CD4-positive, alpha-beta T cell treated with Interleukin-12 subunit alpha and Interleukin-12 subunit beta, for 1 hour (primary cell): ENCODE measurements at regions not wholly inside any gene's neighbourhood (a gene's known extent, or its start where the extent isn't known, plus 50 kb on each side); places are given as distances from the start of the nearest gene placed in this dataset.
"Not testable (repeated sequence)": the region's sequence is repeated elsewhere in the genome, so short reads cannot be mapped to it uniquely, and the experiment has no call there.

ENCODE experiments used
- DNase-seq: peaks from one replicate; pipeline ENCODE4 v3.0.0-alpha.2; 2020

GRCh38 chr4:19577097-19577496 lies 674.6 kb upstream of the SLIT2 start:
- DNase-seq: no peak

DNA sequence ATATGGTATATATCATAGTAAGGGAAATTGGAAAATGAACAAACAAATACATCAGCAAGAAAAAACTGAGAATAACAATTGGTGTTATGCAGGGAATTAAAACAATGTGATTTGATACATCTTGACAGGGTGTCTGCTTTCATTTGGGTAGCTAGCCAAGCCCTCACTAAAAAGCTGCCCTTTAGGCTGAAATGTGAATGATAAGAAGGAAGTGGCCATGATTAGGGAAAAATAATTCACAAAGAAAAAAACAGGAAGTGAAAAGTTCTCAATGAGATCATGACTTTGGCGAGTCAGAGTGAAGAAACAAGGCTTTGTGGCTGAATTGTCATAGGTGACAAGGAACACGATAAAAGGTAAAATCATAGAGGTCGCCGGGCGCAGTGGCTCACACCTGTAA lies 675.8 kb upstream of the SLIT2 start:
- no peak for DNase-seq

GRCh38 chr4:19566041-19566440 lies 685.7 kb upstream of the SLIT2 start:
- DNase-seq: no peak

DNA sequence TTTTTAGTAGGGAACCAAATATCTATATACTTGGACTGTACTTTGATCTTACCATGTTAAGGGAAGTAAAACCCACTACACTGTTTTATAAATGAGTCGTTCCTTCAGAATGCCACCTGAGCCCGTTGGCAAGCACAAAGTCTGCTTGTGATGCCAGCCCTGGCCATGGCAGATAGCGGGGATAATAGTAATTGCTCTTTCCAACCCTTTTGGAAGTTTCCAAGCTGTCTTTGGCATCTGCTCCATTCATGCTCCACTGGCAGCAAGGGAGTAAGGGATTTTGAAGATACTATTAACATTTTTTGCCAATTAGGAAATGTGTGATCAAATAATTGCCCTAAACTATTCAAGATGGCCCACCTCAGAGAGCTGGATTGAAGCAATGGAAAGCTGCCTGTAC lies 689.2 kb upstream of the SLIT2 start:
- no peak for DNase-seq

DNA sequence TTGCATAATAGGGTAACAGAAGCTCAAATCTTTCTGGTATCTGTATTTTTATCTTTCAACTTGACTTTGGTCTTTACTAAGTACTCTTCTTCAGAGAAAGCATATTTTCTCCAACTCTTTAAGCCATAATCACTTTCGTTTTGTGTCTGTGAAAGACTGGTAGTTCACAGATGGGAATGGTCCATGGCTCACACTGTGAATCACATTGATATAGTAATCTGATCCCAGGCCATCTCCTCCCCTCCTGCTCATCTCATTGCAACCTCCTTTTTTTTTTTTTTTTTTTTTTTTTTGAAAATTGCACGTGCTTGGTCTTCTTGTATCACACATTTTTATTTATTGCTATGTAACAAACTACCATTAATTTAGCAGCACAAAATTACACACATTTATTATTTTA lies 694.5 kb upstream of the SLIT2 start:
- DNase-seq: no peak

- not testable (repeated sequence) for DNase-seq
These were observed 695.4 kb upstream of the SLIT2 start for GRCh38 chr4:19556276-19556675.

- DNase-seq: no peak
These were observed 704.2 kb upstream of the SLIT2 start for GRCh38 chr4:19547463-19547862.

GRCh38 chr4:19544446-19545125 lies 707.1 kb upstream of the SLIT2 start:
- DNase-seq: no peak

GRCh38 chr4:19540859-19541540 lies 710.7 kb upstream of the SLIT2 start:
- no peak for DNase-seq

GRCh38 chr4:19539201-19539600 lies 712.5 kb upstream of the SLIT2 start:
- DNase-seq: no peak

DNA sequence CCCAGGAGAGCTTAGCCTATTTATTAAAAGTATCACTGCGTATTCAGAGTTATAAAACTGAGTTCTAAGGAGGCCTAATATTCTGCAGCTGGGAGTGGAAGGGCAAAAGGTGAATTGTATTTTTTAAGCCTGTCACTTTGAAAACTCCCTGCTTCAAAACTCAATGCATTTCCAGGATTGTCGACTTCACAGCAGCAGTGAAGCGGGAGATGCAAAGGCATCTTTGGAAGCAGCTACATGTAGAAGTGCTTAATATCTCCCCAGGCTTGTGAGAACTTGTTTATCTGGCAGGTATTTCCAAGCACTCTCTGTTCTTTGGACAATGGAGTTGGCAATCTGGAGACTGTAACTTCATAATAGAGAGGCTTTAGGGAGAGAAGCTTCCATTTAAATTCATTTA lies 717.5 kb upstream of the SLIT2 start:
- DNase-seq: no peak

DNA sequence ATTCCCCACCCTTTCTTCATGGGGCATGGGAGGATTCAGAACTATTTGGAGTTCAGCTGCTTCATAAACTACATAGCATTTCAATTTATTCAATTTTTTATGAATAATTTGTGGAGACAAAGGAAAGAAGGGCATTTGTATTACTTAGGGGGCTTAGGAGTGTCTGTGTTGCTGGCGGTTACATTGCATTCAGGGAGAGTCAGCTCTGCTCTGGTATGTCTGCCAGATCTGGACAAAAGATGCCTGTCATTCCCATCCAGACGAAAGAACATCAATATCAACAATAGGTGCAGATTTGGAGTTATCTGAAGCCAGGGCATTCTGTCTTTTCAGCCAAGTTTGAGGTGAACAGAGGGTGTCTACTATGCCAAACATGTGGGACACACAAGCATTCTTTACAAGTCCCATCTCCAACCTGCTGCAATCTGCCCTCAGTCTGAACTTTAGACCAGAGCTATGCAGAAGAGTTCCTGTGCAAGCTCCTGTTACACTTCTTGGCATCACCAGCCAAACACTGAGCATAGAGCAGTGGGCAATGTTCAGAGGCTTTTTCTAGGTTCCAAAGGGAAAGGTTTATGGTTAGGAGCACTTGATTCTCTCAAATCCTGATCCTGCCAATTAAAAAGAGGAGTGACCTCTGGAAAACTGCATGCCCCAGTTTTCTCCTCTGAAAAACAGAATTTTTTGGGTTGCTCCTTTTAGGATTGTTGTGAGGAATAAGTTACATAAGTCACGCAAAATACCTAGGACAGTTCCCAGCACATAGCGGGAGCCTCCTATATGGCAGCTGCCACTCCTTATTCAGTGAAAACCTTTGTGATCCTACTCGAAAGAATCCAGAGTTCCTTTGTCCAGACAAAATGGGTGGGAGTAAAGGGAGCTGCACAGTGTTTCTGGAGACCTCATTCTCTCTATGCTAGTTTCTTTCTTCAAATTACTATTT lies 719.5 kb upstream of the SLIT2 start:
- DNase-seq: no peak

GRCh38 chr4:19523964-19524363 lies 727.7 kb upstream of the SLIT2 start:
- no peak for DNase-seq

GRCh38 chr4:19522966-19523365 lies 728.7 kb upstream of the SLIT2 start:
- no peak for DNase-seq

- no peak for DNase-seq
These were observed 730.7 kb upstream of the SLIT2 start for GRCh38 chr4:19520939-19521520.

- no peak for DNase-seq
These were observed 737.2 kb upstream of the SLIT2 start for GRCh38 chr4:19514276-19515070.

GRCh38 chr4:19512086-19512485 lies 739.6 kb upstream of the SLIT2 start:
- no peak for DNase-seq

DNA sequence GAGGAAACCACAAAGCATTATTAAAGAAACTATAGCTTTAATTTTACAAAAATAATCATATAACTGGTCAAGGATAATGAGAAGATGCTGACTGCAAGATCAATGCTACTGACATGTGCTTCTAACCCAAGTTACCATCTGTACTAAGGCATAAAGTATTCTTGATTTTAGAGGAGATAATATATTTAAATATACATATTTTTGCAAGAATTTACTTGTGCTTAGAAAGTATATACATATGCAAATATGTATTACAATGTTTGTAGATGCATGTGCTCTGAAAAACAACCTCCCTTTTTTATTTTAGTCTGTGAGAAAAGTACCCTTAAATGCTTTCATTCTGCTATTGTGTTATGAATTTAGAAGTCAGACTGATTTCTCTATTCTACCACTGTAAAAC lies 740.7 kb upstream of the SLIT2 start:
- DNase-seq: no peak

- DNase-seq: no peak
These were observed 743.3 kb upstream of the SLIT2 start for GRCh38 chr4:19508442-19508841.

DNA sequence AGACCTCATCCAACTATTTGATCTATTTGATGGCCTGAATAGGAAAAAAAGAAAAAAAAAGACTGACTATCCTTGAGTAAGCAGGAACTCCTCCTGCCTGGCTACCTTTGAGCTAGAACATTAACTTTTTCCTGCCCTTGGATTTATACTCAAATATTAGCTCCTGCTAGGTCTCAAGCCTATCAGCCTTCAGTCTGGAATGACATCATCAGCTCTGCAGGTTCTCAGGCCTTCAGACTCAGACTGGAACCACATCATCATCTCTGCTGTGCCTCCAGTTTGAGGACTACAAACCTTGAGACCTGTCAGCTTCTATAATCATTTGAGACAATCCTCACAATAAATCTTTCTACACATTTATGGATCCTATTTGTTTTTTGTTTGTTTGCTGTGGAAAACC lies 754.0 kb upstream of the SLIT2 start:
- DNase-seq: no peak

DNA sequence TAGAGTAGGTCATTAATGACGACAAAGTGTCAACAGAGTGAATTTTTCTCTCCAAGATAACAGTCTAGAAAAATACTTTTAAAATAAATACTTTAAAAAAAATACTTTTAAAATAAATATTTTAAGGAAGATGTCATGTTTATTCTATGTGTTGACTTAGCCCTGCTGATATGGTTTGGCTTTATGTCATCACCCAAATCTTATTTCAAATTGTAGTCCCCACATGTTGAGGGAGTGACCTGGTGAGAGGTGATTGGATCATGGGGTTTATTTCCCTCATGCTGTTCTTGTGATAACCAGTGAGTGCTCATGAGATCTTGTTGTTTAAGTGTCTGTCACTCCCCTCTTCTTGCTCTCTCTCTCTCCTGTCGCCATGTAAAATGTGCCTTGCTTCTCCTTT lies 754.9 kb upstream of the SLIT2 start:
- DNase-seq: no peak

- no peak for DNase-seq
These were observed 756.7 kb upstream of the SLIT2 start for GRCh38 chr4:19494961-19495360.

GRCh38 chr4:19492606-19493005 lies 759.1 kb upstream of the SLIT2 start:
- DNase-seq: no peak
